ENCODE measurements at regions not wholly inside any gene's neighbourhood (a gene's known extent, or its start where the extent isn't known, plus 50 kb on each side); places are given as distances from the start of the nearest gene placed in this dataset.

DNA sequence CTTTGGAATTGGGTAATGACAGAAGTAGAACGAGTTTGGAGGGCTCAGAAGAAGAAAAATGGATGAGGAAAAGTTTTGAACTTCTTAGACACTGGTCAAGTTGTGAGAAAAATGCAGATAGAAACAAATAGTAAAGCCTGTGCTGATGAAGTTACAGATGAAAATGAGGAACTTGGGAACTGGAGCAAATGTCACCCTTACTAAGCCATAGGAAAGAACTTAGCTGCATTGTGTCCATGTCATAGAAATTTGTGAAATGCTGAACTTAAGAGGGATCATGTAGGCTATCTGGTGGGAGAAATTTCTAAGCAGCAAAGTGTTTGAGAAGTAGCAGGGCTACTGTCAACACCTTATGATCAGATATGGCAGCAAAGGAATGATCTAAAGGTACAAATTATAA is 289.2 kb upstream of the PCDH9 start:
- FAIRE-seq: no peak
- DNase-seq (ENCODE audit: low read depth in 1 of 2, low spot score in 1 of 2): no peak
- WGBS (ENCODE audit: missing lambda C conversion rate): 7% methylated on average over 1 of the region's 1 CpG
- Histone ChIP-seq H3K4me1 (no peaks in the 10 kb centered on the region), H3K4me3 (no peak overlapping the region), H3K27ac (no peak overlapping the region), H3K9me3 (no peaks in the 10 kb centered on the region), H3K4me2 (no peak overlapping the region)
- TF ChIP-seq CBX2 (IDR thresholded peaks at IDR 0.05; ENCODE audit: borderline replicate concordance, low read depth) (no peak), NR3C1 (IDR thresholded peaks at IDR 0.05) (no peak), BHLHE40 (IDR thresholded peaks at IDR 0.05; ENCODE audit: low read depth, low read length) (no peak), CHD4 (IDR thresholded peaks at IDR 0.05; ENCODE audit: borderline replicate concordance) (no peak), HDAC2 (IDR thresholded peaks at IDR 0.05) (no peak), HOXB5 (CRISPR knock-in tag; IDR thresholded peaks at IDR 0.05) (no peak)
- TF ChIP-seq, protein P1, sequence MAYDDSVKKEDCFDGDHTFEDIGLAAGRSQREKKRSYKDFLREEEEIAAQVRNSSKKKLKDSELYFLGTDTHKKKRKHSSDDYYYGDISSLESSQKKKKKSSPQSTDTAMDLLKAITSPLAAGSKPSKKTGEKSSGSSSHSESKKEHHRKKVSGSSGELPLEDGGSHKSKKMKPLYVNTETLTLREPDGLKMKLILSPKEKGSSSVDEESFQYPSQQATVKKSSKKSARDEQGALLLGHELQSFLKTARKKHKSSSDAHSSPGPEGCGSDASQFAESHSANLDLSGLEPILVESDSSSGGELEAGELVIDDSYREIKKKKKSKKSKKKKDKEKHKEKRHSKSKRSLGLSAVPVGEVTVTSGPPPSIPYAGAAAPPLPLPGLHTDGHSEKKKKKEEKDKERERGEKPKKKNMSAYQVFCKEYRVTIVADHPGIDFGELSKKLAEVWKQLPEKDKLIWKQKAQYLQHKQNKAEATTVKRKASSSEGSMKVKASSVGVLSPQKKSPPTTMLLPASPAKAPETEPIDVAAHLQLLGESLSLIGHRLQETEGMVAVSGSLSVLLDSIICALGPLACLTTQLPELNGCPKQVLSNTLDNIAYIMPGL (CRISPR knock-in tag; IDR thresholded peaks at IDR 0.05; ENCODE audit: borderline replicate concordance): no peak
- no peak for ATAC-seq
- ChIA-PET CTCF (no interaction called here), POLR2A (no interaction called here)

DNA sequence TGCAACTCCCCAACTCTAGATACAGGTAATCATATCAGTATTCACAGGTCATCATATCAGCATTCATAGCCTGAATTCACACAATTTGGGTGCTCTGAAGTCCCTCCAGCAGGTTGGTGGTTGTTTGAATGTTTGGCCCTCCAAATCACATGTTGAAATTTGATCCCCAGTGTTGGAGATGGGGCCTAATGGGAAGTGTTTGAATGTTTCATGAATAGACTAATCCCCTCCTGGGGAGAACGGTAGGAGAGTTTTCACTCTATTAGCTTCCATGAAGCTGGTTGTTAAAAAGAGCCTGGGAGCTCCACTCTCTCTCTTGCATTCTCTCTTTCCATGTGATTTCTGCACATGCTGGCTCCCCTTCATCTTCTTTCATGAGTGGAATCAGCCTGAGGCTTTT is 288.6 kb upstream of the PCDH9 start:
- Histone ChIP-seq H3K4me3 (no peak overlapping the region), H3K4me1 (no peaks in the 10 kb centered on the region), H3K4me2 (no peak overlapping the region), H3K9me3 (no peaks in the 10 kb centered on the region), H3K27ac (no peak overlapping the region)
- no peak for ATAC-seq
- no peak for FAIRE-seq
- 44% methylated on average over 1 of the region's 1 CpG for WGBS (ENCODE audit: missing lambda C conversion rate)
- ChIA-PET POLR2A (no interaction called here), CTCF (no interaction called here)
- TF ChIP-seq EHMT2 (IDR thresholded peaks at IDR 0.05; ENCODE audit: low read depth) (no peak), EHF (CRISPR knock-in tag; IDR thresholded peaks at IDR 0.05) (no peak), RAD21 (conservative IDR thresholded peaks at IDR 0.05 in 1 of 2, IDR thresholded peaks at IDR 0.05 in 1 of 2) (no peak), CHD2 (IDR thresholded peaks at IDR 0.05; ENCODE audit: low read length, partially characterized antibody) (no peak), TP53 (CRISPR knock-in tag; IDR thresholded peaks at IDR 0.05) (no peak), POLR2AphosphoS2 (conservative IDR thresholded peaks at IDR 0.05; ENCODE audit: low read length) (no peak), ZSCAN20 (CRISPR knock-in tag; IDR thresholded peaks at IDR 0.05) (no peak), SMC3 (IDR thresholded peaks at IDR 0.05) (no peak), GATA3 (IDR thresholded peaks at IDR 0.05; ENCODE audit: borderline replicate concordance) (no peak), ZNF302 (CRISPR knock-in tag; IDR thresholded peaks at IDR 0.05) (no peak), RFX5 (IDR thresholded peaks at IDR 0.05) (no peak), POLR2A (IDR thresholded peaks at IDR 0.05; ENCODE audit: low read length) (no peak), ESRRA (IDR thresholded peaks at IDR 0.05; ENCODE audit: borderline replicate concordance, low read length) (no peak), HDAC2 (IDR thresholded peaks at IDR 0.05) (no peak)
- DNase-seq (ENCODE audit: low read depth in 1 of 2, low spot score in 1 of 2): no peak

DNA sequence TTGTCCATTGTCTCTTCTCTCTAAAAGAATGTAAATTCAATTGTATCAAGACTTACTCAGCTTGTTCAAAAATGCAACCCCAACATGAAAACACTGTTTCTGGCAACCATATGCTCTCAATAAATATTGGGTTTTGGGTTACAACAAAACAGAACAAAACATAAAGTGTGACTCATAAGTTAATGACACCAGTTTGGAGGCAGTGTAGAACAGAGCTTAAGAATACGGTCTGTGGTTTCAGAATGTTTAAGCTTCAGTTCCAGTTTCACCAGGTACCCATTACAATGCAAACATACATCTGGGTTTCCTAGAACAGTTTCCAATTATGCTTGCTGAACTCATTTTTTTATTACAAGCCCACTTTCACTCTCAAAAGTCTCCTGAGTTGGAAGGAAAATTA is 285.8 kb upstream of the PCDH9 start:
- TF ChIP-seq JUNB (IDR thresholded peaks at IDR 0.05) (no peak), ESRRA (IDR thresholded peaks at IDR 0.05; ENCODE audit: borderline replicate concordance, low read length) (no peak), SREBF2 (IDR thresholded peaks at IDR 0.05) (no peak), NPAS2 (CRISPR knock-in tag; IDR thresholded peaks at IDR 0.05; ENCODE audit: borderline replicate concordance) (no peak), BHLHE40 (IDR thresholded peaks at IDR 0.05; ENCODE audit: low read depth, low read length) (no peak), RAD21 (conservative IDR thresholded peaks at IDR 0.05 in 1 of 2, IDR thresholded peaks at IDR 0.05 in 1 of 2) (no peak), EHMT2 (IDR thresholded peaks at IDR 0.05; ENCODE audit: low read depth) (no peak), HEYL (CRISPR knock-in tag; IDR thresholded peaks at IDR 0.05) (no peak), TFCP2L1 (CRISPR knock-in tag; IDR thresholded peaks at IDR 0.05) (no peak), CBX2 (IDR thresholded peaks at IDR 0.05; ENCODE audit: borderline replicate concordance, low read depth) (no peak)
- TF ChIP-seq, protein P2, sequence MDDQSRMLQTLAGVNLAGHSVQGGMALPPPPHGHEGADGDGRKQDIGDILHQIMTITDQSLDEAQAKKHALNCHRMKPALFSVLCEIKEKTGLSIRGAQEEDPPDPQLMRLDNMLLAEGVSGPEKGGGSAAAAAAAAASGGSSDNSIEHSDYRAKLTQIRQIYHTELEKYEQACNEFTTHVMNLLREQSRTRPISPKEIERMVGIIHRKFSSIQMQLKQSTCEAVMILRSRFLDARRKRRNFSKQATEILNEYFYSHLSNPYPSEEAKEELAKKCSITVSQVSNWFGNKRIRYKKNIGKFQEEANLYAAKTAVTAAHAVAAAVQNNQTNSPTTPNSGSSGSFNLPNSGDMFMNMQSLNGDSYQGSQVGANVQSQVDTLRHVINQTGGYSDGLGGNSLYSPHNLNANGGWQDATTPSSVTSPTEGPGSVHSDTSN (IDR thresholded peaks at IDR 0.05): no peak
- no peak for DNase-seq (ENCODE audit: low read depth in 1 of 2, low spot score in 1 of 2)
- Histone ChIP-seq H3K4me1 (no peaks in the 10 kb centered on the region), H3K9me3 (no peaks in the 10 kb centered on the region), H3K4me2 (no peak overlapping the region), H3K27ac (no peak overlapping the region), H3K4me3 (no peak overlapping the region)
- no peak for ATAC-seq
- CTCF ChIA-PET: no interaction called here
- FAIRE-seq: no peak
- POLR2A ChIA-PET: no interaction called here
- 12% methylated on average over 1 of the region's 1 CpG for WGBS (ENCODE audit: missing lambda C conversion rate)
